H9 (cell line): ENCODE measurements at regions not wholly inside any gene's neighbourhood (a gene's known extent, or its start where the extent isn't known, plus 50 kb on each side); places are given as distances from the start of the nearest gene placed in this dataset.

Experiments used
- DNase-seq: peaks from one replicate; pipeline ENCODE4 v3.0.0-alpha.2; 2017
- H2AFZ ChIP-seq: one replicate; pipeline ENCODE4 v1.6.1; 2013; ENCODE audit warnings: mild to moderate bottlenecking, low read length, control low read depth, moderate library complexity
- H2AK5ac ChIP-seq: 2 replicates; pipeline ENCODE4 v1.6.1; 2013; ENCODE audit warnings: low read length, control low read depth, mixed read lengths; ENCODE audit not compliant: insufficient read length
- H2BK120ac ChIP-seq: one replicate; pipeline ENCODE4 v1.6.1; 2013; ENCODE audit warnings: low read depth, mild to moderate bottlenecking, low read length, control low read depth, inconsistent platforms; ENCODE audit not compliant: poor library complexity, severe bottlenecking
- H2BK12ac ChIP-seq: 2 replicates; pipeline ENCODE4 v1.6.1; 2013; ENCODE audit warnings: low read length, control low read depth, mixed read lengths, low read depth; ENCODE audit not compliant: insufficient read length
- H2BK15ac ChIP-seq: 2 replicates; pipeline ENCODE4 v1.6.1; 2013; ENCODE audit warnings: low read depth, low read length, control low read depth
- H2BK20ac ChIP-seq: one replicate; pipeline ENCODE4 v1.6.1; 2013; ENCODE audit warnings: low read depth, mild to moderate bottlenecking, low read length, control low read depth, inconsistent platforms; ENCODE audit not compliant: poor library complexity, severe bottlenecking
- H2BK5ac ChIP-seq: 2 replicates; pipeline ENCODE4 v1.6.1; 2013; ENCODE audit warnings: low read length, control low read depth, mixed read lengths; ENCODE audit not compliant: insufficient read length
- H3K14ac ChIP-seq: 2 replicates; pipeline ENCODE4 v1.6.1; 2013; ENCODE audit warnings: low read length, control low read depth; ENCODE audit not compliant: insufficient read depth
- H3K18ac ChIP-seq: 2 replicates; pipeline ENCODE4 v1.6.1; 2013; ENCODE audit warnings: low read depth, mild to moderate bottlenecking, mixed read lengths, low read length, control low read depth; ENCODE audit not compliant: insufficient read length
- H3K23ac ChIP-seq: 2 replicates; pipeline ENCODE4 v1.6.1; 2013; ENCODE audit warnings: low read length, control low read depth, mixed read lengths, low read depth; ENCODE audit not compliant: insufficient read length
- H3K23me2 ChIP-seq: 2 replicates; pipeline ENCODE4 v1.6.1; 2013; ENCODE audit warnings: low read depth, mild to moderate bottlenecking, mixed read lengths, low read length, control low read depth; ENCODE audit not compliant: insufficient read length, poor library complexity, severe bottlenecking
- H3K27ac ChIP-seq: 2 replicates; pipeline ENCODE4 v1.5.1; 2013; ENCODE audit warnings: low read length, control low read depth, mixed read lengths, low read depth; ENCODE audit not compliant: insufficient read length
- H3K27me3 ChIP-seq: 2 replicates; pipeline ENCODE4 v1.6.1; 2013; ENCODE audit warnings: low read length, control low read depth, inconsistent platforms; ENCODE audit not compliant: insufficient read depth
- H3K4ac ChIP-seq: 2 replicates; pipeline ENCODE4 v1.6.1; 2013; ENCODE audit warnings: low read depth, mild to moderate bottlenecking, control low read depth, inconsistent platforms, low read length, moderate library complexity
- H3K4me1 ChIP-seq: 2 replicates; pipeline ENCODE4 v1.6.1; 2013; ENCODE audit warnings: low read length, control low read depth, inconsistent platforms; ENCODE audit not compliant: insufficient read depth
- H3K4me2 ChIP-seq: 2 replicates; pipeline ENCODE4 v1.6.1; 2013; ENCODE audit warnings: low read length, control low read depth, mixed read lengths; ENCODE audit not compliant: insufficient read length, insufficient read depth
- H3K56ac ChIP-seq: 2 replicates; pipeline ENCODE4 v1.6.1; 2013; ENCODE audit warnings: low read depth, mild to moderate bottlenecking, mixed read lengths, low read length, control low read depth; ENCODE audit not compliant: insufficient read length
- H3K79me1 ChIP-seq: 2 replicates; pipeline ENCODE4 v1.6.1; 2013; ENCODE audit warnings: low read depth, mild to moderate bottlenecking, moderate library complexity, low read length, control low read depth, inconsistent platforms; ENCODE audit not compliant: insufficient read depth, poor library complexity, severe bottlenecking
- H3K79me2 ChIP-seq: 2 replicates; pipeline ENCODE4 v1.6.1; 2013; ENCODE audit warnings: low read length, control low read depth, inconsistent platforms; ENCODE audit not compliant: insufficient read depth
- H3K9ac ChIP-seq: 2 replicates; pipeline ENCODE4 v1.6.1; 2013; ENCODE audit warnings: low read length, control low read depth, mixed read lengths; ENCODE audit not compliant: insufficient read length; ENCODE audit errors: extremely low read depth
- H3K9me3 ChIP-seq: one replicate; pipeline ENCODE4 v1.6.1; 2013; ENCODE audit warnings: low read depth, low read length, inconsistent platforms; ENCODE audit not compliant: control insufficient read depth
- H3T11ph ChIP-seq: one replicate; pipeline ENCODE4 v1.6.1; 2013; ENCODE audit warnings: mild to moderate bottlenecking, low read length, control low read depth, inconsistent platforms
- H4K20me1 ChIP-seq: one replicate; pipeline ENCODE4 v1.6.1; 2013; ENCODE audit not compliant: control insufficient read depth, insufficient read length, insufficient read depth
- H4K5ac ChIP-seq: 2 replicates; pipeline ENCODE4 v1.6.1; 2013; ENCODE audit warnings: low read depth, mild to moderate bottlenecking, mixed read lengths, low read length, control low read depth; ENCODE audit not compliant: insufficient read length
- H4K8ac ChIP-seq: replicated peaks from 2 replicates; pipeline ENCODE4 v1.6.1; 2013; ENCODE audit warnings: low read length, control low read depth, mixed read lengths, low read depth; ENCODE audit not compliant: insufficient read length
- H4K91ac ChIP-seq: 2 replicates; pipeline ENCODE4 v1.6.1; 2013; ENCODE audit warnings: low read depth, mild to moderate bottlenecking, moderate library complexity, mixed read lengths, low read length, control low read depth; ENCODE audit not compliant: insufficient read length
- H3K27ac Mint-ChIP-seq, 3 experiments: 2 replicates in 2 of 3; 3 replicates in 1 of 3; pipeline ENCODE4 v1.8.0; 2020 to 2021; ENCODE audit warnings: mixed read lengths in 3 of 3, mild to moderate bottlenecking in 1 of 3, moderate library complexity in 1 of 3
- H3K27me3 Mint-ChIP-seq: 2 replicates; pipeline ENCODE4 v1.8.0; 2021; ENCODE audit warnings: low read depth, mild to moderate bottlenecking, moderate library complexity, mixed read lengths
- H3K36me3 Mint-ChIP-seq, 3 experiments: 2 replicates in 2 of 3; 3 replicates in 1 of 3; pipeline ENCODE4 v1.8.0; 2020 to 2021; ENCODE audit warnings: low read depth in 3 of 3, mixed read lengths in 3 of 3; ENCODE audit not compliant: insufficient read depth in 1 of 3
- H3K4me1 Mint-ChIP-seq, 2 experiments: 2 replicates each; pipeline ENCODE4 v1.8.0; 2020; ENCODE audit warnings: mixed read lengths in 2 of 2
- H3K4me3 Mint-ChIP-seq, 2 experiments: 2 replicates in 1 of 2; 3 replicates in 1 of 2; pipeline ENCODE4 v1.8.0; 2020 to 2021; ENCODE audit warnings: mild to moderate bottlenecking in 2 of 2, mixed read lengths in 2 of 2, moderate library complexity in 1 of 2
- H3K9me3 Mint-ChIP-seq, 2 experiments: 2 replicates in 1 of 2; 3 replicates in 1 of 2; pipeline ENCODE4 v1.8.0; 2020; ENCODE audit warnings: mild to moderate bottlenecking in 2 of 2, mixed read lengths in 2 of 2, moderate library complexity in 1 of 2
- WGBS: extraction: QIAGEN DNeasy Blood & Tissue Kit; methylation state at CpG from one replicate; pipeline ENCODE4 v1.1.7; 2013; ENCODE audit warnings: missing lambda C conversion rate, low lambda C conversion rate, mixed read lengths; ENCODE audit not compliant: insufficient read length; ENCODE audit errors: extremely low coverage; 5-methylcytosine and 5-hydroxymethylcytosine counted together
- TF ChIP-seq, protein P1 (sequence below): fragments of 200-600 bp; sonication (generic); conservative IDR thresholded peaks from 3 replicates; pipeline ENCODE4 v1.8.0; 2021; ENCODE audit warnings: antibody characterized with exemption, mild to moderate bottlenecking

DNA sequence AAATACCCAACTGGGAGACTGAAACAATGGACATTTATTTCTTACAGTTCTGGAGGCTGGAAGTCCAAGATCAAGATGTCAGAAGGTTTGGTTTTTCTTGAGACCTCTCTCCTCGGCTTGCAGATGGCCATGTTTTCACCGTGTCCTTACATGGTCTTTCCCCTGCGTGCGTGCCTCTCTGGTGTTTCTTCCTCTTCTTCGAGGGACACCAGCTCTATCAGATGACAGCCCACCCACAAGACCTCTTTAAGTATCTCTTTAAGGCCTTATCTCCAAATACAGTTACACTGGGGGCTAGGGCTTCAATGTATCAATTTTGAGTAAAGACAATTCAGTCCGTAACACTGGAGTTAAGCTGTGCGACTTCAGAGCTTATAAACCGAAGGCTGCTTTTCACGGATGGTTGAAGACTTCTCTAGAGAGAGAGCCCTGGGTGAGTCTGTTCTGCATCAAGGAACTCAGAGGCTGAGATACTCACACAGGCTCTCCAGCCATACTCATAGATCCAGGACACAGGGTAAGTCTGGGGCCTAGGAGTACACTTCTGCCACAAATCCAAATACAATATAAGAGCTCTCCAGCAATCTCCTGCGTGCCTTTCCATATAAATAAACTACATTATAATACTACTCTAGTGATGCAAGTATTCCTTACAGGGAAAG is 339.9 kb upstream of the PKDCC start:
- DNase-seq, result no peak
- Histone ChIP-seq H2AFZ (no peak overlapping the region), H2BK5ac (no peak overlapping the region), H3K14ac (no peak overlapping the region), H3K4me1 (no peaks in the 10 kb centered on the region), H4K91ac (no peak overlapping the region), H2BK120ac (no peak overlapping the region), H2BK15ac (no peak overlapping the region), H3K4ac (no peak overlapping the region), H2AK5ac (no peak overlapping the region), H3K23me2 (no peaks in the 10 kb centered on the region), H3K56ac (no peak overlapping the region), H3K27me3 (no peaks in the 10 kb centered on the region), H3T11ph (no peak overlapping the region), H3K27ac (no peak overlapping the region), H3K9ac (no peak overlapping the region), H3K4me2 (no peak overlapping the region), H4K5ac (no peak overlapping the region), H2BK20ac (no peak overlapping the region), H3K79me2 (no peaks in the 10 kb centered on the region), H3K23ac (no peak overlapping the region), H3K9me3 (no peaks in the 10 kb centered on the region), H4K20me1 (no peaks in the 10 kb centered on the region), H2BK12ac (no peak overlapping the region), H4K8ac (no peak overlapping the region), H3K18ac (no peak overlapping the region), H3K79me1 (no peaks in the 10 kb centered on the region)
- Mint-ChIP-seq H3K9me3 (no peaks in the 10 kb centered on the region), H3K4me1 (peaks cover 0 to 3% of the 10 kb centered on the region in 2 experiments; a peak in 1 of 4 replicates), H3K4me3 (no peak overlapping the region), H3K27me3 (no peaks in the 10 kb centered on the region), H3K27ac (no peak overlapping the region), H3K36me3 (no peaks in the 10 kb centered on the region)
- TF ChIP-seq, protein P1, sequence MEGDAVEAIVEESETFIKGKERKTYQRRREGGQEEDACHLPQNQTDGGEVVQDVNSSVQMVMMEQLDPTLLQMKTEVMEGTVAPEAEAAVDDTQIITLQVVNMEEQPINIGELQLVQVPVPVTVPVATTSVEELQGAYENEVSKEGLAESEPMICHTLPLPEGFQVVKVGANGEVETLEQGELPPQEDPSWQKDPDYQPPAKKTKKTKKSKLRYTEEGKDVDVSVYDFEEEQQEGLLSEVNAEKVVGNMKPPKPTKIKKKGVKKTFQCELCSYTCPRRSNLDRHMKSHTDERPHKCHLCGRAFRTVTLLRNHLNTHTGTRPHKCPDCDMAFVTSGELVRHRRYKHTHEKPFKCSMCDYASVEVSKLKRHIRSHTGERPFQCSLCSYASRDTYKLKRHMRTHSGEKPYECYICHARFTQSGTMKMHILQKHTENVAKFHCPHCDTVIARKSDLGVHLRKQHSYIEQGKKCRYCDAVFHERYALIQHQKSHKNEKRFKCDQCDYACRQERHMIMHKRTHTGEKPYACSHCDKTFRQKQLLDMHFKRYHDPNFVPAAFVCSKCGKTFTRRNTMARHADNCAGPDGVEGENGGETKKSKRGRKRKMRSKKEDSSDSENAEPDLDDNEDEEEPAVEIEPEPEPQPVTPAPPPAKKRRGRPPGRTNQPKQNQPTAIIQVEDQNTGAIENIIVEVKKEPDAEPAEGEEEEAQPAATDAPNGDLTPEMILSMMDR, result no peak
- no CpG with 5 or more reads among the region's 10 CpGs for WGBS
